ENCODE measurements at regions not wholly inside any gene's neighbourhood (a gene's known extent, or its start where the extent isn't known, plus 50 kb on each side); places are given as distances from the start of the nearest gene placed in this dataset.

- no peak for DNase-seq (ENCODE audit: low spot score)
- no peak for TF ChIP-seq CTCF (IDR thresholded peaks at IDR 0.05)
- H3K4me3 Mint-ChIP-seq (ENCODE audit: unreplicated experiment): no peak overlapping the region
- peaks cover 5% of the 10 kb centered on the region for H3K9me3 Mint-ChIP-seq (ENCODE audit: low read depth)
- peaks cover 1% of the 10 kb centered on the region for H3K36me3 Mint-ChIP-seq (ENCODE audit: low read depth)
- H3K27ac Mint-ChIP-seq (ENCODE audit: unreplicated experiment): no peak overlapping the region
- peaks cover 9% of the 10 kb centered on the region for H3K27me3 Mint-ChIP-seq (ENCODE audit: low read depth)
- peaks cover 11% of the 10 kb centered on the region for H3K4me1 Mint-ChIP-seq (ENCODE audit: low read depth)
These were observed 78.0 kb upstream of the POU1F1 start for GRCh38 chr3:87354398-87354797.

GRCh38 chr3:87351937-87352336, 75.6 kb upstream of the POU1F1 start:
- no peak overlapping the region for H3K4me3 Mint-ChIP-seq (ENCODE audit: unreplicated experiment)
- H3K36me3 Mint-ChIP-seq (ENCODE audit: low read depth): peaks cover 1% of the 10 kb centered on the region
- H3K4me1 Mint-ChIP-seq (ENCODE audit: low read depth): no peaks in the 10 kb centered on the region
- no peak for TF ChIP-seq CTCF (IDR thresholded peaks at IDR 0.05)
- peaks cover 5% of the 10 kb centered on the region for H3K9me3 Mint-ChIP-seq (ENCODE audit: low read depth)
- DNase-seq (ENCODE audit: low spot score): no peak
- peaks cover 21% of the 10 kb centered on the region for H3K27me3 Mint-ChIP-seq (ENCODE audit: low read depth)
- no peak overlapping the region for H3K27ac Mint-ChIP-seq (ENCODE audit: unreplicated experiment)

- H3K4me1 Mint-ChIP-seq (ENCODE audit: low read depth): no peaks in the 10 kb centered on the region
- peaks cover 1% of the 10 kb centered on the region for H3K36me3 Mint-ChIP-seq (ENCODE audit: low read depth)
- H3K4me3 Mint-ChIP-seq (ENCODE audit: unreplicated experiment): no peak overlapping the region
- TF ChIP-seq CTCF (IDR thresholded peaks at IDR 0.05): peak; percentile 99
- peaks cover 3% of the 10 kb centered on the region for H3K9me3 Mint-ChIP-seq (ENCODE audit: low read depth)
- no peak overlapping the region for H3K27ac Mint-ChIP-seq (ENCODE audit: unreplicated experiment)
- no peak for DNase-seq (ENCODE audit: low spot score)
- peaks cover 21% of the 10 kb centered on the region for H3K27me3 Mint-ChIP-seq (ENCODE audit: low read depth)
These were observed 74.2 kb upstream of the POU1F1 start for GRCh38 chr3:87350367-87351199.

- H3K27me3 Mint-ChIP-seq (ENCODE audit: low read depth): peaks cover 21% of the 10 kb centered on the region
- no peak for DNase-seq (ENCODE audit: low spot score)
- H3K4me1 Mint-ChIP-seq (ENCODE audit: low read depth): no peaks in the 10 kb centered on the region
- H3K36me3 Mint-ChIP-seq (ENCODE audit: low read depth): peaks cover 2% of the 10 kb centered on the region
- no peaks in the 10 kb centered on the region for H3K9me3 Mint-ChIP-seq (ENCODE audit: low read depth)
- H3K4me3 Mint-ChIP-seq (ENCODE audit: unreplicated experiment): no peak overlapping the region
- no peak overlapping the region for H3K27ac Mint-ChIP-seq (ENCODE audit: unreplicated experiment)
- no peak for TF ChIP-seq CTCF (IDR thresholded peaks at IDR 0.05)
These were observed 73.4 kb upstream of the POU1F1 start for GRCh38 chr3:87349833-87350232.

GRCh38 chr3:87336761-87337160, 60.4 kb upstream of the POU1F1 start:
- no peak overlapping the region for H3K4me3 Mint-ChIP-seq (ENCODE audit: unreplicated experiment)
- H3K27ac Mint-ChIP-seq (ENCODE audit: unreplicated experiment): no peak overlapping the region
- DNase-seq (ENCODE audit: low spot score): no peak
- H3K27me3 Mint-ChIP-seq (ENCODE audit: low read depth): no peaks in the 10 kb centered on the region
- peaks cover 8% of the 10 kb centered on the region for H3K4me1 Mint-ChIP-seq (ENCODE audit: low read depth)
- H3K36me3 Mint-ChIP-seq (ENCODE audit: low read depth): no peaks in the 10 kb centered on the region
- peaks cover 2% of the 10 kb centered on the region for H3K9me3 Mint-ChIP-seq (ENCODE audit: low read depth)
- no peak for TF ChIP-seq CTCF (IDR thresholded peaks at IDR 0.05)

All from chondrocyte (in vitro differentiated cells).